ENCODE measurements at regions not wholly inside any gene's neighbourhood (a gene's known extent, or its start where the extent isn't known, plus 50 kb on each side); places are given as distances from the start of the nearest gene placed in this dataset.

- no peak for TF ChIP-seq CTCF (IDR thresholded peaks at IDR 0.05)
- no peak for TF ChIP-seq EZH2 (IDR thresholded peaks at IDR 0.05; ENCODE audit: borderline replicate concordance, insufficient read depth, low read depth, low read length, poor library complexity, severe bottlenecking)
Measured at GRCh38 chr6:71810880-71811279, 75.5 kb upstream of the RIMS1 start.
